SK-N-SH treated with all-trans-retinoic acid at 6 μM for 48 hours (cell line): ENCODE measurements at regions not wholly inside any gene's neighbourhood (a gene's known extent, or its start where the extent isn't known, plus 50 kb on each side); places are given as distances from the start of the nearest gene placed in this dataset.

Source experiments
- ARNTL ChIP-seq: fragments of 450-650 bp; formaldehyde crosslinking; IDR thresholded peaks from 2 replicates; pipeline ENCODE4 v1.5.0; 2020; ENCODE audit warnings: low read depth, mild to moderate bottlenecking, moderate library complexity, borderline replicate concordance
- OSR1 ChIP-seq: fragments of 250-450 bp; sonication (Bioruptor Pico); IDR thresholded peaks from 2 replicates; pipeline ENCODE4 v1.8.0; 2022; ENCODE audit warnings: moderate library complexity, mild to moderate bottlenecking, inconsistent platforms
- PATZ1 ChIP-seq: fragments of 250-450 bp; sonication (Bioruptor Pico); IDR thresholded peaks from 2 replicates; pipeline ENCODE4 v1.8.0; 2020; ENCODE audit warnings: mild to moderate bottlenecking, moderate library complexity, borderline replicate concordance
- POU6F1 ChIP-seq: fragments of 250-450 bp; sonication (Bioruptor Pico); IDR thresholded peaks from 2 replicates; pipeline ENCODE4 v1.8.0; 2021; ENCODE audit warnings: low read depth, mild to moderate bottlenecking, moderate library complexity, borderline replicate concordance
- RARB ChIP-seq: fragments of 250-450 bp; sonication (Bioruptor Pico); IDR thresholded peaks from 2 replicates; pipeline ENCODE4 v1.8.0; 2021; ENCODE audit warnings: mild to moderate bottlenecking, moderate library complexity
- TCF4 ChIP-seq: fragments of 250-450 bp; sonication (Bioruptor Pico); IDR thresholded peaks from 2 replicates; pipeline ENCODE4 v1.8.0; 2021; ENCODE audit warnings: mild to moderate bottlenecking, moderate library complexity, borderline replicate concordance
- ZFP30 ChIP-seq: fragments of 450-650 bp; formaldehyde crosslinking; IDR thresholded peaks from 2 replicates; pipeline ENCODE4 v1.5.0; 2022; ENCODE audit warnings: mild to moderate bottlenecking, moderate library complexity
- ZNF70 ChIP-seq: fragments of 450-650 bp; formaldehyde crosslinking; IDR thresholded peaks from 2 replicates; pipeline ENCODE4 v1.5.0; 2020; ENCODE audit warnings: mild to moderate bottlenecking, moderate library complexity

GRCh38 chr3:148453781-148454191 lies 243.9 kb upstream of the AGTR1 start:
- TF ChIP-seq RARB (no peak), TCF4 (CRISPR knock-in tag) (no peak), ARNTL (CRISPR knock-in tag) (no peak), ZFP30 (CRISPR knock-in tag) (no peak), PATZ1 (CRISPR knock-in tag) (no peak), ZNF70 (CRISPR knock-in tag) (no peak), OSR1 (CRISPR knock-in tag) (no peak), POU6F1 (CRISPR knock-in tag) (no peak)
